Calu3 (cell line): ENCODE measurements at regions not wholly inside any gene's neighbourhood (a gene's known extent, or its start where the extent isn't known, plus 50 kb on each side); places are given as distances from the start of the nearest gene placed in this dataset.

Experiments used
- BruUV-seq: library from RNA; stranded (reverse); fragments of 400-500 nt; replicated peaks from 2 replicates; lab custom pipeline; 2021; lab: Mats Ljungman, UMichigan
- CTCF ChIA-PET: fragments of 300-600 bp; sonication (Branson Sonifier 250); formaldehyde crosslinking; loops from one replicate; lab custom pipeline; 2022; ENCODE audit warnings: antibody characterized with exemption; lab: Charles Lee
- DNase-seq: peaks from one replicate; pipeline ENCODE4 v3.0.0; 2022
- H3K27ac Mint-ChIP-seq: one replicate; pipeline ENCODE4 v1.8.0; 2022; ENCODE audit warnings: mixed read lengths; ENCODE audit not compliant: unreplicated experiment
- H3K27me3 Mint-ChIP-seq: one replicate; pipeline ENCODE4 v1.8.0; 2022; ENCODE audit warnings: mixed read lengths; ENCODE audit not compliant: unreplicated experiment
- H3K36me3 Mint-ChIP-seq: one replicate; pipeline ENCODE4 v1.8.0; 2022; ENCODE audit warnings: mild to moderate bottlenecking, moderate library complexity, mixed read lengths; ENCODE audit not compliant: insufficient read depth, unreplicated experiment
- H3K4me1 Mint-ChIP-seq: one replicate; pipeline ENCODE4 v1.8.0; 2022; ENCODE audit warnings: mild to moderate bottlenecking, low read depth, mixed read lengths; ENCODE audit not compliant: unreplicated experiment
- H3K4me3 Mint-ChIP-seq: one replicate; pipeline ENCODE4 v1.8.0; 2022; ENCODE audit warnings: mild to moderate bottlenecking, low read depth, moderate library complexity, mixed read lengths; ENCODE audit not compliant: unreplicated experiment
- H3K9me3 Mint-ChIP-seq: one replicate; pipeline ENCODE4 v1.8.0; 2022; ENCODE audit warnings: low read depth, mixed read lengths; ENCODE audit not compliant: unreplicated experiment
- intact Hi-C: fragments of 100-400 bp; cut with micrococcal nuclease; formaldehyde crosslinking; loops from one replicate; pipeline ENCODE4 v1.10.0; 2022; ENCODE audit not compliant: unreplicated experiment
- TF ChIP-seq, protein P1 (sequence below): fragments of 200-600 bp; IDR thresholded peaks from one replicate; pipeline ENCODE4 v1.8.0; 2022; ENCODE audit warnings: antibody characterized with exemption; ENCODE audit not compliant: unreplicated experiment

DNA sequence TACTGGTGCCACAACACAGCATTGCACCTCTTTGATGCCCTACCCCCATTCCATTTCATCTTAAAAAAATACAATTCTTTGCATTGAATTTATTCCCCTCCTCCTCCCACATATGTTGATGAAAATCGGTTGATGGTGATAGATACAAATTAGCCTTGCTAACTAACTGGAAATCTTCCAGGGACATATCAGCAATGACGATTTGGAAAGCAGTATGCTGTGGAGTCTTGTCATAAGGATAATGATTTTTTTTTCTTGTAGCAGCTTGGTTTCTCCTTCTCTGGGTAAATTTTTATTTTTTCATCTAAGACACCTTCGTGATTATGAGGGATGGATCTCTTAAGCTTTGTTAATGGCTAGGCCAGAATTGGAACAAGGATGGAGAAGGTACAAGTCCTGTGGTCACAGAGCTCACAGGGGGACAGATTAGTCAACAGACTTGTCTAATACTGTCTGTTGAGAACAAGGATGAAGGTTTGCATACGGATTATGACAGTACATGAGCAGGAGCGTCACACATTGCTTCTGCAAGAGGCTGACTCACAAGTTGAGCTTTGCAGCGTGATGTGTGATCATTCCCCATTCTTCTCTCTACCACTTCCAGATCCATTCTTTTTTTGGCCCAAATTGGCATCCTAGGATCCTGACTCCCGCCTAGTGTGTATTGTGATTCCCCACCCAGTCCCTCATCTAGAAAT is 233.1 kb upstream of the FERMT1 start:
- no TSS peak for BruUV-seq
- H3K4me1 Mint-ChIP-seq: no peaks in the 10 kb centered on the region
- peaks cover 30% of the 10 kb centered on the region for H3K27me3 Mint-ChIP-seq
- no peak overlapping the region for H3K4me3 Mint-ChIP-seq
- no peak overlapping the region for H3K27ac Mint-ChIP-seq
- H3K36me3 Mint-ChIP-seq: no peaks in the 10 kb centered on the region
- CTCF ChIA-PET: interaction anchor here (0.6 to 1.8 kb wide), 2 partner anchors 160 to 785 kb away, joined by 3 to 4 read pairs; no protein-coding TSS in a partner anchor
- no peak for DNase-seq
- intact Hi-C loops: no loop called here
- TF ChIP-seq, protein P1, sequence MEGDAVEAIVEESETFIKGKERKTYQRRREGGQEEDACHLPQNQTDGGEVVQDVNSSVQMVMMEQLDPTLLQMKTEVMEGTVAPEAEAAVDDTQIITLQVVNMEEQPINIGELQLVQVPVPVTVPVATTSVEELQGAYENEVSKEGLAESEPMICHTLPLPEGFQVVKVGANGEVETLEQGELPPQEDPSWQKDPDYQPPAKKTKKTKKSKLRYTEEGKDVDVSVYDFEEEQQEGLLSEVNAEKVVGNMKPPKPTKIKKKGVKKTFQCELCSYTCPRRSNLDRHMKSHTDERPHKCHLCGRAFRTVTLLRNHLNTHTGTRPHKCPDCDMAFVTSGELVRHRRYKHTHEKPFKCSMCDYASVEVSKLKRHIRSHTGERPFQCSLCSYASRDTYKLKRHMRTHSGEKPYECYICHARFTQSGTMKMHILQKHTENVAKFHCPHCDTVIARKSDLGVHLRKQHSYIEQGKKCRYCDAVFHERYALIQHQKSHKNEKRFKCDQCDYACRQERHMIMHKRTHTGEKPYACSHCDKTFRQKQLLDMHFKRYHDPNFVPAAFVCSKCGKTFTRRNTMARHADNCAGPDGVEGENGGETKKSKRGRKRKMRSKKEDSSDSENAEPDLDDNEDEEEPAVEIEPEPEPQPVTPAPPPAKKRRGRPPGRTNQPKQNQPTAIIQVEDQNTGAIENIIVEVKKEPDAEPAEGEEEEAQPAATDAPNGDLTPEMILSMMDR: no peak
- no peaks in the 10 kb centered on the region for H3K9me3 Mint-ChIP-seq

- Mint-ChIP-seq H3K36me3 (no peaks in the 10 kb centered on the region), H3K27me3 (no peaks in the 10 kb centered on the region), H3K4me1 (no peaks in the 10 kb centered on the region), H3K27ac (no peak overlapping the region), H3K4me3 (no peak overlapping the region), H3K9me3 (no peaks in the 10 kb centered on the region)
- no peak for DNase-seq
- TF ChIP-seq, protein P1: no peak
- BruUV-seq: no TSS peak
- intact Hi-C loops: no loop called here
- CTCF ChIA-PET: no interaction called here
Observed at GRCh38 chr20:6348908-6349307, 226.1 kb upstream of the FERMT1 start.

DNA sequence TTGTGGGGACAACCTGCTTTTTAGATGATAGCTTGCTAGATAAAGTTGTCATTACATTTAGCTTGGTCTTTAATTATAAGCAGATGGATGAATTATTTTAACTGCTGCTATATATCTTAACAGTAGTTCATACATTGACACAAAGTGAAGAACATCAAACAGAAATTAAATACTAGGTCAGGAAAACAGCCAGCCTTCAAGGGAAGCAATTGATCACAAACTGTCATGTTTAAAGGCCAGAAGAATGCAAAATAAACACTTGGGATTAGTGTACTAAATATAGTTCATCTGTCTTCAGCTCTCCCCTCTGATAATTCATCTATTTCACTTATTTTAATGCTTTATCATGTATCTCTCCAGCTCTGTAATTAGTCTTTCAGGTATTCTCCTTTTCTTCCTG is 225.1 kb upstream of the FERMT1 start:
- TF ChIP-seq, protein P1: no peak
- intact Hi-C loops: no loop called here
- Mint-ChIP-seq H3K4me1 (no peaks in the 10 kb centered on the region), H3K4me3 (no peak overlapping the region), H3K36me3 (no peaks in the 10 kb centered on the region), H3K9me3 (no peaks in the 10 kb centered on the region), H3K27ac (no peak overlapping the region), H3K27me3 (no peaks in the 10 kb centered on the region)
- BruUV-seq: no TSS peak
- no peak for DNase-seq
- CTCF ChIA-PET: no interaction called here

GRCh38 chr20:6341491-6341890 is 218.7 kb upstream of the FERMT1 start:
- BruUV-seq: no TSS peak
- Mint-ChIP-seq H3K36me3 (no peaks in the 10 kb centered on the region), H3K4me3 (no peak overlapping the region), H3K27me3 (no peaks in the 10 kb centered on the region), H3K27ac (no peak overlapping the region), H3K9me3 (no peaks in the 10 kb centered on the region), H3K4me1 (no peaks in the 10 kb centered on the region)
- DNase-seq: no peak
- intact Hi-C loops: no loop called here
- CTCF ChIA-PET: no interaction called here
- TF ChIP-seq, protein P1: no peak
